GM19351 (cell line): ENCODE measurements at regions not wholly inside any gene's neighbourhood (a gene's known extent, or its start where the extent isn't known, plus 50 kb on each side); places are given as distances from the start of the nearest gene placed in this dataset.

Experiments used
- ATAC-seq: cut with Tn5 transposase; IDR thresholded peaks from one replicate; pipeline ENCODE4 v1.9.1; 2021; ENCODE audit warnings: mild to moderate bottlenecking, moderate library complexity; ENCODE audit not compliant: unreplicated experiment

DNA sequence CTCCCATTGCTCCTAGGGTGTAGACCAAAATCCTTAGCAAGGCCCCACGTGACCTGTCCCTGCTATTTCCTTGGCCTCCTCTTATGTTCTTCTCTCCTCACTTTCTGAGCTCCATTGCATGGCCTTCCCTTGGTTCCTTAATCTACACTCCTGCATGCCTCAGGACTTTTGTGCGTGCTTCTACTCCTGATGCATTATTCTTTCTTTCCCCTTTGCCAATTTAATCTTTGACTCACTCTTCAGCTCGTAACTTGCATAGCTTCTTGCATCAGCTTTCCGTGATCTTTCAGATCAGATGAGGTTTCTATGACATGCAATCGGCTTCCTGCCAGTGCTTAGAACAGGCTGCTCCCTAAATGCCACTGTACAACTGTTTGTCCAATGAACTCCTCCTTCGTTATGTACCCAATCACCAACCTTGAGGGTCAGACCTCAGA, 261.6 kb upstream of the CADM1 start:
- no peak for ATAC-seq

- ATAC-seq = no peak
Measured at GRCh38 chr11:115764176-115764575, 260.0 kb upstream of the CADM1 start.

- ATAC-seq = no peak
Measured at GRCh38 chr11:115761817-115762216, 257.6 kb upstream of the CADM1 start.

DNA sequence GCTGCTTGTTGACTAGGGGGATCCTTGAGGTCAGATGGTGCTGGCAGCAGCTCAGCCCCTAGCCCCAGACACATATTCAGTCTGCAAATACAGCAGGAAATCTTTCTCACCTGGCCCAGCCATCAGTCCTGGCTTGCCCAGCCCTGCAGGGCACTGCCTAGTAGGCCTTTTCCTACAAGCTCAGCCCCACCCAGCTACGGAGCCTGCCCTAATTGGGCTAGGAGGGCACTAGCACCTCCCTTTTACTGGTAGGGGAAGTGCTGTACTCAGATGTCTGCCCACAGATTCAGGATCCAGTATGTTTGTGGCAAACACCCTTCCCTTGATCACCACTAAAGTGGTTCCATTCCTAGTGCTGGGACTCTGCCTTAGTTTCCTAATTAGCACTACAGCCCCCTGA, 257.1 kb upstream of the CADM1 start:
- ATAC-seq = no peak

DNA sequence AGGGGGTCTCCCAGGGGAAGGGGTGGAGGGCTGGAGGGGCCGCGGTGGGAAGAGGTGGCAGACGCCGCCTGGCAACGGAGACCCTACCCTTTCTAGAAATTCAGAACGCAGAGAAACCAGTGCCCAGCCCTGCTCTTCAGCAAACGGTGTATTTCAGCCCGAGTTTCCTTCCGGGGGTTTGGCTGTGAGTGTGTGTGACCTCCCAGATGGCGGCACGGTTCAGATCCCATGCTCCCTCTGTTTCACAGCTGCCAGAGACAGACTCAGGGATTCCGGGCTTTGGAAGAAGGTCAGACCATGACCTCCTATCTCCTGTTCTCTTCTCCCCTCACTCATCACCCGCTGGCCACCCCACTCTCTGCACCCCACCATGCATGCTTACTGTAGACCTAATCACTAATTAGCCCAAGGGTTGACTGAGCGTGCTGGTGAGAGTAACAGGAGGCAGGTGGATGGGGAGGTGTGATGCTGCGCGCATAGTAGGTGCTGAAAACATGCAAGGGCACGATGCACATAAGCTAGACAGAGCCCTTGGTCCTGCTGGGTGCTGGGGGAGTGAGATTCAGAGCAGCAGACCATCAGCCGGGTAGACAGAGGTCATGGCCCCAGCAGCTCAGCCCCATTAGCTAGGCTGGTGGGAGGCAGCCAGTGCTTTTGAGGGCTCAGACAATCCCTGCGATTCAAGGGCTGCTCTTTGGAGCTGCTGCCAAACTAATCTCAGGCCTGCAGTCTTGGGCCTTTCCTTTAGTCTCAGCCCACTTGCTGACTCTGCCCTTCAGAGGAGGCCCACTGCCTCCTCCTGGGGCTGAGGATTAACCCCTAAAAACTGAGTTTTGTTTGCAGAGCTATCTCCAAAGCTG, 256.5 kb upstream of the CADM1 start:
- no peak for ATAC-seq

- ATAC-seq = no peak
Measured at GRCh38 chr11:115759622-115760460, 255.6 kb upstream of the CADM1 start.

- no peak for ATAC-seq
Measured at GRCh38 chr11:115758011-115758410, 253.8 kb upstream of the CADM1 start.

GRCh38 chr11:115751243-115752015, 247.2 kb upstream of the CADM1 start:
- ATAC-seq = no peak

DNA sequence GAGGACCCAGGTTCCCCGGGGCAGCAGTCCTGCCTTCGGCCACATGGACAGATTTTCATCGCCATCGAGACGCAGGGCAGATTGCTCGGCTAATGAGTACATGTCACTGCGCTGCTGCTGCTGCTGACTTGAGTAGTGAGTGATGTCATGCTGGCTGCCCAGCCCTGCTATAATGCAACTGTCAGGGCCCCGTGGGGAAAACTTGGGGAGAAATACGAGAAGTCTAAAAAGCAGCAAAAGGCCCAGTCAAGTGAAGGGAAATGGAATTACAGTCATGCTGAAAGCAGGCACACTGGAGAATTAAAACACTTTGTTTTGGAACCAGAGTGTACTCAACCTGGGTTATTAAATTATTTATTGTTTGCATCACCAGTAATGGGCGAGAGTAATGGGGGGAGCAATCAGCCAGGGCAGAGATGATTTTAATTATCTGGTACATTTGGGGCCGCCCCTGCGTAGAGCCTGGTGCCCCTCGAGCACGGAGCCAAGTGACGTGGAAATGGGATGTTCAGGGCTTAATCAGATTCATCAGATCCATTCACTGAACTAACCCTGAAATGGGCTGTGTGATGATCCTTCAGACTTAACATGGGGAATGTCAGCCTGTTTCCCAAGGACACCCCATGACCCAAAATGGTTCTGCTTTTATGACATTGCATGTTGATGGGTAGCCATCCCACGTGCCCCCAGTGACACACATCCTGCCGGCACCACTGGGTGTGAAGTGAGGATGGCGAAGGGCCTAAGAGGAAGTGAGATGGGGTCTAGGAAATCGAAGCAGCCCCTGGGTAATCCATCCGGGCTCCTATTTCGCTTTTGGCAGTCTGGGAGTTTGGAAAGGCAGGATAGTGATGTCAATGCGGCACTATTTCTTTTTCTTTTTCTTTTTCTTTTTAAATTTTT, 241.6 kb upstream of the CADM1 start:
- no peak for ATAC-seq

- ATAC-seq = no peak
Measured at GRCh38 chr11:115745066-115745465, 240.9 kb upstream of the CADM1 start.

DNA sequence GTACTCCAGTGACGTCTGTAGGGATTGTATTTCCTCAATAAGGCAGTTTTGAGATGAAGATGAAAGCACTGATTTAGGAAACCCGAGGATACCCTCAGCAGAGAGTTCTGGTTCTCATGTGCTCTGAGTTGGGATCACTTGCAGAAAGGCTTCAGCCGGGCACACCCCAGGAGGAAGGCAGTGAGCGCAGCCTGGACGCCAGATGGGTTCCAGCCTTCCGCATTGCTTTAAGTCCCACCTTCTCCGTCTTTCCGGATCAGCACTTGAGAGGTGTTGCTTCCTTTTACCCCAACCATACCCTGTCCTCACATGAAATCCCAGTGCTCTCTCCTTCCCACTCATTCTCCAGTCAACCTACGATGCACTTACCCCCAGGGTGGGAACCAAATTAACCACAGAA, 239.5 kb upstream of the CADM1 start:
- ATAC-seq = no peak

DNA sequence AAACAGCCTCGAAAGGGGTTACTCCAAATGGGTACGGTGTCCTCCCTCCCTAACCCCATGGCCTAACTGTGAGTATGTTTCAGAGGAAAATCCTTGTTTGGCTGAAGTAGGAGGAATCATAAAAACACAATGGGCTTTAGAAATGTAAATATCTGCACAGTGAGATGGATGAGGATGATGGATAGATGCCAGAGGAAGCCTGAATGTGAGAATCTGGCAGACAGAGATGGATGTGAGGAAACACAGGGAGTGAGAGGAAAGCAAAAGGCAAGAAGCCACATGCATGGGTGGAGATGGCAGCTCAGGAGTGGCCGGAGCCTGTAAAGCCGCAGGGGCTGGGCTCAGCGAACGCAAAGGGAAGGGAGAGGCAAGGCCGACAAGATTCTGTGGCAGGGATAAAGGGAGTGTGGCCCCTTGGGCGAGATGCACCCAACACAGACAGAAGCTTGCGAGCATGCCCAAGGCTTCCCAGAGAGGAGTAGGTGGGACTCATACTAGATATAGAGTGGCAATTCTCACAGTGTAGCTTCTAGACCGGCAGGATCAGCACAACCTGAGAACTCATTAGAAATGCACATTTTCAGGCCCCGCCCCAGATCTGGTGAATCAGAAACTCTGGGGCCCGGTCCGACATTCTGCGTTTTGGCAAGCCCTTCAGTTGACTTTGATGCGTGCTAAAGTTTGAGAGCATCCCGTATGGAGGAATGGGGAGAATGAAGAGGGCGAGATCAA, 237.3 kb upstream of the CADM1 start:
- no peak for ATAC-seq

DNA sequence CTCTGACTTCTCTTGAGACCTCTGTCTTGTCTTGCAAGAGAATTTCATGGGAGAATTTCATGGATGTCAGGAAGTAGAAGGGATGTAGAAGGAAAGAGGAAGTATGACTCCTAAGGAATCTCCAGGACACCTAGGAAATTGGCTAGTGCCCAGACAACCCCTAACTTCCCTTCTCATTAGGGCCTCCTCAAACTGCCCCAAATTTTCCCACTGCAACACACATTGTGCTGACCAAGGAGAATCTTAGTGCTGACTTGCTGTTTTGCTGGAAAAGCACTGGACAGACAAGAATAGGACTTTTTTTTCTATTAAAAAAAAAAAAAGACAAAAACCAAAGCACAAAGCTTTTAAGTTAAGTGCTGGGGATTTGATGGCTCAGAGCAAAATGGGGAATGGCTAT, 236.1 kb upstream of the CADM1 start:
- ATAC-seq = no peak

DNA sequence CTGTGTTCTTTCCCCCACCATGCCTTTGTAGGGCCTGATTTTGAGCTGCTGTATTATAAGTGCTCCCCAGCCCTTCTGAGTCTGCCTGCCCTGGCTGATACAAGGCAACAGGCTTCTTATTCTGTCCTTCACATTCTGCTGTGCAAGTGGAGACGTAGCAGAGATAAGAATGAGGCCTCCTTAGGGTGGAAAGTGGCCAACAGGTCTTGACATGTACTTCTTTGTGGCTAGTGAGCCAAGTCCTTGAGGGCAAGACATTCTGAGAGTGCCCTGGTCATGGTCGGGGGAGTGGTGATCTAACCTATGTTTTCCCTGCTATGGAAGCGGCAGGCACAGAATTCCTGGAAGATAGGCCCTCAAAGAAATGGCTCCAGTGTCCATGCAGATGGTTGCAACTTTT, 235.7 kb upstream of the CADM1 start:
- ATAC-seq = no peak

- no peak for ATAC-seq
Measured at GRCh38 chr11:115739146-115739545, 234.9 kb upstream of the CADM1 start.

GRCh38 chr11:115737875-115738274, 233.7 kb upstream of the CADM1 start:
- no peak for ATAC-seq

DNA sequence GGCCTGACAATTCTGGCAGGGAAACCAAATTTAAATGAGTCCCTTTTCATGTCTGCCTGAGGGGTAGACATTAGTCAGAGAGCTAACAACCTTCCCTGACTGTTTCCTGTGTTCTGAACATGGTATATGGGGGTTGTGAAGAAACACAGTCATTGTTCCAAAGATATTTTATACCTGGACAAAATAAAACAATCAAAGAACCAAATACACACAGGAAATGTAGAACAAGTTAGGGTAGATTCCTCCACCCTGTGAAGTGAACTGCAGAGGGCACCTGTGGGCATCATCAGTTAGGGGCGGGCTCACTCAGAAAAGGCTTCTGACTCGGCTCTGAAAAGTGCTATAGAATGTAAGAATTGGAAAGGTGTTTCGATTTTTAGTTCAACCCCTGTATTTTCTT, 231.9 kb upstream of the CADM1 start:
- no peak for ATAC-seq

- no peak for ATAC-seq
Measured at GRCh38 chr11:115724666-115725065, 220.5 kb upstream of the CADM1 start.

GRCh38 chr11:115722711-115723110, 218.5 kb upstream of the CADM1 start:
- ATAC-seq = no peak
